CD4-positive, CD25-positive, alpha-beta regulatory T cell (primary cell): ENCODE measurements at regions not wholly inside any gene's neighbourhood (a gene's known extent, or its start where the extent isn't known, plus 50 kb on each side); places are given as distances from the start of the nearest gene placed in this dataset.

Source experiments
- ATAC-seq, 2 donors: fragments of 150-1000 bp; cut with Tn5 transposase; one replicate each; pipeline ENCODE4 v1.10.0; 2021; ENCODE audit warnings: low read depth in 2 of 2, moderate number of reproducible peaks in 2 of 2, moderate library complexity in 1 of 2
- DNase-seq, 3 donors: peaks; one replicate each; pipeline versions ENCODE4 v3.0.0 to v3.0.0-alpha.2; 2012 to 2022; ENCODE audit warnings: mixed read lengths in 1 of 3
- H3K27ac ChIP-seq: one replicate; pipeline ENCODE4 v1.7.0; 2013; ENCODE audit warnings: mild to moderate bottlenecking, low read length; ENCODE audit not compliant: insufficient read depth, poor library complexity, severe bottlenecking
- H3K27me3 ChIP-seq: one replicate; pipeline ENCODE4 v1.7.0; 2013; ENCODE audit warnings: low read length; ENCODE audit not compliant: control insufficient read depth, insufficient read depth
- H3K36me3 ChIP-seq: one replicate; pipeline ENCODE4 v1.7.0; 2013; ENCODE audit warnings: mild to moderate bottlenecking, low read length, moderate library complexity; ENCODE audit not compliant: control insufficient read depth, insufficient read depth
- H3K4me1 ChIP-seq: 2 replicates; pipeline ENCODE4 v1.7.0; 2013; ENCODE audit warnings: mild to moderate bottlenecking, low read length; ENCODE audit not compliant: insufficient read depth, control insufficient read depth, poor library complexity, severe bottlenecking
- H3K4me3 ChIP-seq: one replicate; pipeline ENCODE4 v1.7.0; 2013; ENCODE audit warnings: low read depth, mild to moderate bottlenecking, low read length, moderate library complexity
- H3K9me3 ChIP-seq, 2 experiments: 1 replicate in 1 of 2; 2 replicates in 1 of 2; pipeline ENCODE4 v1.7.0; 2013; ENCODE audit warnings: low read length in 2 of 2, mild to moderate bottlenecking in 1 of 2, moderate library complexity in 1 of 2; ENCODE audit not compliant: control insufficient read depth in 2 of 2
- H3K27ac Mint-ChIP-seq, 3 donors: one replicate each; pipeline ENCODE4 v1.8.0; 2020 to 2022; ENCODE audit warnings: mild to moderate bottlenecking in 3 of 3, mixed read lengths in 3 of 3, moderate library complexity in 2 of 3
- H3K27me3 Mint-ChIP-seq: one replicate; pipeline ENCODE4 v1.8.0; 2022; ENCODE audit warnings: mild to moderate bottlenecking, mixed read lengths
- H3K36me3 Mint-ChIP-seq: one replicate; pipeline ENCODE4 v1.8.0; 2020; ENCODE audit warnings: mixed read lengths
- H3K4me1 Mint-ChIP-seq, 4 donors: one replicate each; pipeline ENCODE4 v1.8.0; 2020 to 2022; ENCODE audit warnings: mixed read lengths in 4 of 4, mild to moderate bottlenecking in 1 of 4
- H3K4me3 Mint-ChIP-seq, 4 donors: one replicate each; pipeline ENCODE4 v1.8.0; 2020 to 2022; ENCODE audit warnings: mild to moderate bottlenecking in 4 of 4, mixed read lengths in 4 of 4, moderate library complexity in 3 of 4
- H3K9me3 Mint-ChIP-seq, 7 donors: one replicate each; pipeline ENCODE4 v1.8.0; 2020 to 2022; ENCODE audit warnings: mixed read lengths in 7 of 7, mild to moderate bottlenecking in 3 of 7, moderate library complexity in 2 of 7

- Histone ChIP-seq H3K36me3 (no peaks in the 10 kb centered on the region), H3K9me3 (no peaks in the 10 kb centered on the region), H3K4me1 (no peaks in the 10 kb centered on the region), H3K4me3 (no peak overlapping the region), H3K27ac (no peak overlapping the region), H3K27me3 (no peaks in the 10 kb centered on the region)
- no peaks in the 10 kb centered on the region for H3K36me3 Mint-ChIP-seq
- H3K4me1 Mint-ChIP-seq, result no peaks in the 10 kb centered on the region
- no peaks in the 10 kb centered on the region for H3K27me3 Mint-ChIP-seq
- ATAC-seq (no peak), DNase-seq (no peak)
- H3K9me3 Mint-ChIP-seq, result peaks cover 0 to 6% (median 0%) of the 10 kb centered on the region in 7 donors
- no peak overlapping the region for H3K27ac Mint-ChIP-seq
- H3K4me3 Mint-ChIP-seq, result no peak overlapping the region
Measured at GRCh38 chr22:27215871-27216270, 558.5 kb downstream of the MIAT start.

GRCh38 chr22:27216444-27216843, 559.1 kb downstream of the MIAT start:
- Mint-ChIP-seq H3K27me3 (no peaks in the 10 kb centered on the region), H3K9me3 (peaks cover 0 to 6% (median 0%) of the 10 kb centered on the region in 7 donors), H3K36me3 (no peaks in the 10 kb centered on the region), H3K27ac (no peak overlapping the region), H3K4me1 (no peaks in the 10 kb centered on the region), H3K4me3 (no peak overlapping the region)
- no peak overlapping the region for H3K27ac ChIP-seq
- no peaks in the 10 kb centered on the region for H3K4me1 ChIP-seq
- no peaks in the 10 kb centered on the region for H3K9me3 ChIP-seq
- no peaks in the 10 kb centered on the region for H3K36me3 ChIP-seq
- DNase-seq, result no peak
- H3K4me3 ChIP-seq, result no peak overlapping the region
- ATAC-seq, result no peak
- H3K27me3 ChIP-seq, result no peaks in the 10 kb centered on the region

GRCh38 chr22:27217154-27217553, 559.8 kb downstream of the MIAT start:
- no peaks in the 10 kb centered on the region for H3K9me3 ChIP-seq
- no peaks in the 10 kb centered on the region for H3K36me3 ChIP-seq
- H3K4me3 Mint-ChIP-seq, result no peak overlapping the region
- H3K4me1 ChIP-seq, result no peaks in the 10 kb centered on the region
- H3K4me3 ChIP-seq, result no peak overlapping the region
- DNase-seq (no peak), ATAC-seq (no peak)
- H3K27ac Mint-ChIP-seq, result no peak overlapping the region
- H3K9me3 Mint-ChIP-seq, result peaks cover 0 to 6% (median 0%) of the 10 kb centered on the region in 7 donors
- no peaks in the 10 kb centered on the region for H3K4me1 Mint-ChIP-seq
- H3K27ac ChIP-seq, result no peak overlapping the region
- H3K27me3 ChIP-seq, result no peaks in the 10 kb centered on the region
- no peaks in the 10 kb centered on the region for H3K27me3 Mint-ChIP-seq
- no peaks in the 10 kb centered on the region for H3K36me3 Mint-ChIP-seq

DNA sequence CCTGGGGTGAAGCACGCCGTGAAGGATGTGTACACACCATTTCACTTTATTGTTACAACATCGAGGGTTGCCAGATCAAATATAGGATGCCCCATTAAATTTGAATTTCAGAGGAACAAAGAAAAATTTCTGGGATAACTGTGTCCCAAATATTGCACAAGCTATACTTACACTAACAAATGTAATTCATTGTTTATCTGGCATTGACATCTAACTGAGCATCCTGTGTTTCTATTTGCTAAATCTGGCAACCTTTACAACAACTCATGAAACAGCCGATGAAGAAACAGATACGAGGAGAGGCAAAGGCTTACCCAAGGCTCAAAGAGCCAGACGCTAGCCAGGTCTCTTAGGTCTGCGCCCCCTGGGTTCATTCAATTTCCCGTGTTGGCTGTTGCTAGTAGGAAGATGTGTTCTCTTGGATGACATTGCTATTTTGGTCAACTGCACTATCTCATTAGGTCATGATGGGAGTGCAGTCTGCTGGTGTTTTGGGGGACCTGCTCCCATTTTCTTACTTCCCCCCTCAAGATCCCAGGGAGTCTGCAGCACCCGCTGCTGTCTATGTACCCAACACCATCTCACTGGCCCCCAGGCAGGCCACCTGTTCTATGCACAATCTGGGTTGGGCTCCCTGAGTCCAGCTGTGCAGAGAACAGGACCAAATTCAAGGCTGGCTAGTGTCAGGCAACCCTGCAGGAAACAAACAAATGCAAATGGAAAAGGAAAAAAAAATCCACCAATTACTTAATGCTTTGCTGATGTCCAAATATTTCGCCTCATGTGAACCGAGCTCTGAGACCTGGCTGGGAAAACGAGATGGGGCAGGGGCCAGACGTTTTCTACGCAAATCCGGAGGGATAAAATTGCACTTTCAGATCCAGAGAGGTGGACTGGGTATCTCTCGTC, 560.9 kb downstream of the MIAT start:
- no peak overlapping the region for H3K4me3 ChIP-seq
- no peaks in the 10 kb centered on the region for H3K4me1 ChIP-seq
- no peak for DNase-seq
- no peaks in the 10 kb centered on the region for H3K27me3 ChIP-seq
- no peak for ATAC-seq
- no peaks in the 10 kb centered on the region for H3K9me3 ChIP-seq
- no peak overlapping the region for H3K4me3 Mint-ChIP-seq
- H3K36me3 ChIP-seq, result no peaks in the 10 kb centered on the region
- H3K36me3 Mint-ChIP-seq, result no peaks in the 10 kb centered on the region
- H3K4me1 Mint-ChIP-seq, result no peaks in the 10 kb centered on the region
- H3K9me3 Mint-ChIP-seq, result peaks cover 0 to 3% (median 0%) of the 10 kb centered on the region in 7 donors
- H3K27ac ChIP-seq, result no peak overlapping the region
- no peaks in the 10 kb centered on the region for H3K27me3 Mint-ChIP-seq
- no peak overlapping the region for H3K27ac Mint-ChIP-seq

DNA sequence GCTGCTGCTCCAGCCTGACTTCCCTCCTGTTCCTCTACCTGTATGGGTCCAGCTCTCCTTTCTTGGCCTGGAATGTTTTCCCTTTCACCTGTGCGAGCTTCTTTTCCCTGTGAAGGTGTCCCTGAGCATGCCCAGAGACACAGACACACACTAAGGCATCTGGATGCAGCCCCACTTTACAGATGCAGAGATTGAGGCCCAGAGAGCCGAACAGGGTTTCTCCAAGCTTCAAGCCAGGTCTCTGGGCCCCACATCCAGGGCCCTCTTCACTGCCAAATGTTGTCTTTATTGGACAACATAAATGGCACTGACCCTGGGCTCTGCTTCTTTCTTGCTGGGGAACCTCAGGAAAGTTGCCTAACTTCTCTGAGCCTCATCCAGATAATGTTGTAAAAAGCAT, 561.6 kb downstream of the MIAT start:
- Mint-ChIP-seq H3K27ac (no peak overlapping the region), H3K4me3 (no peak overlapping the region), H3K27me3 (no peaks in the 10 kb centered on the region), H3K9me3 (peaks cover 0 to 2% (median 0%) of the 10 kb centered on the region in 7 donors), H3K4me1 (no peaks in the 10 kb centered on the region), H3K36me3 (no peaks in the 10 kb centered on the region)
- Histone ChIP-seq H3K9me3 (no peaks in the 10 kb centered on the region), H3K27ac (no peak overlapping the region), H3K4me1 (no peaks in the 10 kb centered on the region), H3K4me3 (no peak overlapping the region), H3K36me3 (no peaks in the 10 kb centered on the region), H3K27me3 (no peaks in the 10 kb centered on the region)
- ATAC-seq, result no peak
- DNase-seq, result no peak

- H3K27ac Mint-ChIP-seq, result no peak overlapping the region
- no peak overlapping the region for H3K4me3 ChIP-seq
- DNase-seq (no peak), ATAC-seq (no peak)
- no peak overlapping the region for H3K27ac ChIP-seq
- H3K9me3 Mint-ChIP-seq, result peaks cover 0 to 2% (median 0%) of the 10 kb centered on the region in 7 donors
- H3K27me3 Mint-ChIP-seq, result no peaks in the 10 kb centered on the region
- H3K9me3 ChIP-seq, result no peaks in the 10 kb centered on the region
- no peaks in the 10 kb centered on the region for H3K4me1 Mint-ChIP-seq
- H3K4me3 Mint-ChIP-seq, result no peak overlapping the region
- H3K36me3 ChIP-seq, result no peaks in the 10 kb centered on the region
- H3K27me3 ChIP-seq, result no peaks in the 10 kb centered on the region
- H3K36me3 Mint-ChIP-seq, result no peaks in the 10 kb centered on the region
- H3K4me1 ChIP-seq, result no peaks in the 10 kb centered on the region
Measured at GRCh38 chr22:27220339-27220738, 563.0 kb downstream of the MIAT start.

GRCh38 chr22:27222178-27222577, 564.8 kb downstream of the MIAT start:
- H3K4me3 Mint-ChIP-seq, result no peak overlapping the region
- Histone ChIP-seq H3K4me1 (no peaks in the 10 kb centered on the region), H3K4me3 (no peak overlapping the region), H3K36me3 (no peaks in the 10 kb centered on the region), H3K9me3 (no peaks in the 10 kb centered on the region), H3K27ac (no peak overlapping the region), H3K27me3 (no peaks in the 10 kb centered on the region)
- H3K9me3 Mint-ChIP-seq, result peaks cover 0 to 2% (median 0%) of the 10 kb centered on the region in 7 donors
- H3K36me3 Mint-ChIP-seq, result no peaks in the 10 kb centered on the region
- ATAC-seq (no peak), DNase-seq (no peak)
- H3K4me1 Mint-ChIP-seq, result no peaks in the 10 kb centered on the region
- no peak overlapping the region for H3K27ac Mint-ChIP-seq
- H3K27me3 Mint-ChIP-seq, result peaks cover under 1% of the 10 kb centered on the region
